Stomach (tissue), 4 donors: ENCODE measurements at regions not wholly inside any gene's neighbourhood (a gene's known extent, or its start where the extent isn't known, plus 50 kb on each side); places are given as distances from the start of the nearest gene placed in this dataset.
"Not testable (repeated sequence)": the region's sequence is repeated elsewhere in the genome, so short reads cannot be mapped to it uniquely, and the experiment has no call there.

Experiments used
- POLR2A ChIP-seq, 4 donors: fragments of 450-650 bp; IDR thresholded peaks; one replicate each; pipeline ENCODE4 v1.6.1; 2016; ENCODE audit warnings: antibody characterized with exemption in 4 of 4, control low read depth in 2 of 4, mild to moderate bottlenecking in 1 of 4, moderate library complexity in 1 of 4
- POLR2AphosphoS5 ChIP-seq, 3 donors: sonication (generic); formaldehyde crosslinking; IDR thresholded peaks; one replicate each; pipeline ENCODE4 v1.6.1; 2016; ENCODE audit warnings: antibody characterized with exemption in 3 of 3
- TF ChIP-seq, protein P1 (sequence below), 7 experiments: fragments of 450-650 bp in 4 of 7; fragments of 200-600 bp in 3 of 7; sonication (generic) in 3 of 7; IDR thresholded peaks; one replicate each; pipeline ENCODE4 v1.5.1; 2016 to 2019; ENCODE audit warnings: antibody characterized with exemption in 7 of 7, control low read depth in 2 of 7, mild to moderate bottlenecking in 1 of 7

DNA sequence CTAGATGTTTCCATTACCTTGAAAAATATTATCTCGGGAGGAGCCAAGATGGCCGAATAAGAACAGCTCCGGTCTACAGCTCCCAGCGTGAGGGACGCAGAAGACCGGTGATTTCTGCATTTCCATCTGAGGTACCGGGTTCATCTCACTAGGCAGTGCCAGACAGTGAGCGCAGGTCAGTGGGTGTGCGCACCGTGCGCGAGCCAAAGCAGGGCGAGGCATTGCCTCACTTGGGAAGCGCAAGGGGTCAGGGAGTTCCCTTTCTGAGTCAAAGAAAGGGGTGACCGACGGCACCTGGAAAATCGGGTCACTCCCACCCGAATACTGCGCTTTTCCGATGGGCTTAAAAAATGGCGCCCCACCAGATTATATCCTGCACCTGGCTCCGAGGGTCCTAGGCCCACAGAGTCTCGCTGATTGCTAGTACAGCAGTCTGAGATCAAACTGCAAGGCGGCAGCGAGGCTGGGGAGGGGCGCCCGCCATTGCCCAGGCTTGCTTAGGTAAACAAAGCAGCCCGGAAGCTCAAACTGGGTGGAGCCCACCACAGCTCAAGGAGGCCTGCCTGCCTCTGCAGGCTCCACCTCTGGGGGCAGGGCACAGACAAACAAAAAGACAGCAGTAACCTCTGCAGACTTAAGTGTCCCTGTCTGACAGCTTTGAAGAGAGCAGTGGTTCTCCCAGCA lies 367.8 kb downstream of the NR2F1-AS1 start:
- TF ChIP-seq, protein P1, sequence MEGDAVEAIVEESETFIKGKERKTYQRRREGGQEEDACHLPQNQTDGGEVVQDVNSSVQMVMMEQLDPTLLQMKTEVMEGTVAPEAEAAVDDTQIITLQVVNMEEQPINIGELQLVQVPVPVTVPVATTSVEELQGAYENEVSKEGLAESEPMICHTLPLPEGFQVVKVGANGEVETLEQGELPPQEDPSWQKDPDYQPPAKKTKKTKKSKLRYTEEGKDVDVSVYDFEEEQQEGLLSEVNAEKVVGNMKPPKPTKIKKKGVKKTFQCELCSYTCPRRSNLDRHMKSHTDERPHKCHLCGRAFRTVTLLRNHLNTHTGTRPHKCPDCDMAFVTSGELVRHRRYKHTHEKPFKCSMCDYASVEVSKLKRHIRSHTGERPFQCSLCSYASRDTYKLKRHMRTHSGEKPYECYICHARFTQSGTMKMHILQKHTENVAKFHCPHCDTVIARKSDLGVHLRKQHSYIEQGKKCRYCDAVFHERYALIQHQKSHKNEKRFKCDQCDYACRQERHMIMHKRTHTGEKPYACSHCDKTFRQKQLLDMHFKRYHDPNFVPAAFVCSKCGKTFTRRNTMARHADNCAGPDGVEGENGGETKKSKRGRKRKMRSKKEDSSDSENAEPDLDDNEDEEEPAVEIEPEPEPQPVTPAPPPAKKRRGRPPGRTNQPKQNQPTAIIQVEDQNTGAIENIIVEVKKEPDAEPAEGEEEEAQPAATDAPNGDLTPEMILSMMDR (IDR thresholded peaks at IDR 0.05), result not testable (repeated sequence)
- not testable (repeated sequence) for TF ChIP-seq POLR2A, POLR2AphosphoS5 (IDR thresholded peaks at IDR 0.05)
